Endothelial cell of umbilical vein (primary cell): ENCODE measurements at regions not wholly inside any gene's neighbourhood (a gene's known extent, or its start where the extent isn't known, plus 50 kb on each side); places are given as distances from the start of the nearest gene placed in this dataset.

Experiments used
- JUN ChIP-seq: IDR thresholded peaks from 2 replicates; pipeline ENCODE4 v1.6.1; 2011; ENCODE audit warnings: borderline replicate concordance, low read depth; ENCODE audit not compliant: insufficient read length, insufficient read depth
- TF ChIP-seq, protein P1 (sequence below), 2 donors: IDR thresholded peaks; 1 replicate in 1 of 2; 2 replicates in 1 of 2; pipeline ENCODE4 v1.5.1; 2011; ENCODE audit warnings: low read length in 2 of 2, mild to moderate bottlenecking in 2 of 2, moderate library complexity in 2 of 2, control low read depth in 1 of 2, inconsistent platforms in 1 of 2, low read depth in 1 of 2; ENCODE audit not compliant: insufficient read depth in 1 of 2; ENCODE audit errors: extremely low read depth in 1 of 2

DNA sequence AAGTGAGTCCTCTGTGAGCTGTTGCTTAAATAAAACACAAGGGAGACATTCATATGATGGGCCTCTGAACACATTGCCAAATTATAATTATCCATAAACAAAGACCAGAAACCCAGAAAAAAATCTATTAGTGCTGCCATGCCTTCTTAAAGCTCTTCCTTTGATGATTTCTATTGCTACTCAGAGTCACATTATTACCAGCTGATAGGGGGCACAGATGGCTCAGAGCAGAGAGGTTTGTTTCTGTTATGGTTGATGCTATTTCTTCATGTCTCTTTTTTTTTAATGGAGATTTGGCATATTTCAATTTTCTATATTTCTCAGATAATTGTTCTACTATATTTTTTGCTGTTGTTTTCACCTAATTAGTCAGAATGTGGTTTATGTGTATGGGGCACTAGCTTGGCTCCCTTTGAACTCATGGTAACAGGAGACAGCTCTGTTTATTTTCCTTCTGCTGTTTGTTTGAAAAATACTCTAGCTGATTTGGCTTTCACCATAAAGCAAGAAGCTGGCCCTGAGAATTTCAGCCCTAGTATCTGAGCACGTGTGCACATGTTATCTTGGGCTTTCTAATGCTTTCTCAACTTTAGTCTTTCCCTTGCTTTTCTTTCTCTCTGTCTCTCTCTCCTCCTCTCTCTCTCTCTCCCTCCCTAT lies 568.8 kb downstream of the PPARGC1A start:
- no peak for TF ChIP-seq JUN
- TF ChIP-seq, protein P1, sequence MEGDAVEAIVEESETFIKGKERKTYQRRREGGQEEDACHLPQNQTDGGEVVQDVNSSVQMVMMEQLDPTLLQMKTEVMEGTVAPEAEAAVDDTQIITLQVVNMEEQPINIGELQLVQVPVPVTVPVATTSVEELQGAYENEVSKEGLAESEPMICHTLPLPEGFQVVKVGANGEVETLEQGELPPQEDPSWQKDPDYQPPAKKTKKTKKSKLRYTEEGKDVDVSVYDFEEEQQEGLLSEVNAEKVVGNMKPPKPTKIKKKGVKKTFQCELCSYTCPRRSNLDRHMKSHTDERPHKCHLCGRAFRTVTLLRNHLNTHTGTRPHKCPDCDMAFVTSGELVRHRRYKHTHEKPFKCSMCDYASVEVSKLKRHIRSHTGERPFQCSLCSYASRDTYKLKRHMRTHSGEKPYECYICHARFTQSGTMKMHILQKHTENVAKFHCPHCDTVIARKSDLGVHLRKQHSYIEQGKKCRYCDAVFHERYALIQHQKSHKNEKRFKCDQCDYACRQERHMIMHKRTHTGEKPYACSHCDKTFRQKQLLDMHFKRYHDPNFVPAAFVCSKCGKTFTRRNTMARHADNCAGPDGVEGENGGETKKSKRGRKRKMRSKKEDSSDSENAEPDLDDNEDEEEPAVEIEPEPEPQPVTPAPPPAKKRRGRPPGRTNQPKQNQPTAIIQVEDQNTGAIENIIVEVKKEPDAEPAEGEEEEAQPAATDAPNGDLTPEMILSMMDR (IDR thresholded peaks at IDR 0.05; ENCODE audit: extremely low read depth in 1 of 2, insufficient read depth in 1 of 2, low read depth in 1 of 2, low read length in 2 of 2) = no peak
